ENCODE measurements at regions not wholly inside any gene's neighbourhood (a gene's known extent, or its start where the extent isn't known, plus 50 kb on each side); places are given as distances from the start of the nearest gene placed in this dataset.

DNA sequence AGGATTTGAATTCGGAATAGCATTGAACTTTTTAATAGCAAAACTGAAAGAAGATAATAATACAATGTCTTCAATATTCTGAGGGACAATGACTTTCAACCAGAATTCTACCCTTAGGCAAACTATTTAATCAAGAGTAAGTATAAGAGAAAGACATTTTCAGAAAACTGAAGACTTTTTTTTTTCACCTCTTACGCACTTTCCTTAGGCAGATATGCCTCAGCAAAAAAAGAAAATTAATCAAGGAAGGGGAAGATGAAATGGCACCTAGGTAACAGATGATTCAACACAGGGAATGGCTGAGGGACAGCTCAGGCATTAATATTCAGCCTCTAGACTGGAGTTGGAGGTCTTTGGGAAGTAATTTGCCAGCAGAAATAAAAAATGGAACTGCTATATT lies 184.9 kb downstream of the URB2 start:
- H3K4me3 ChIP-seq (replicated peaks; ENCODE audit: low read depth, low read length): no peak overlapping the region
- DNase-seq (ENCODE audit: extremely low read depth, low read depth): no peak
- TF ChIP-seq CTCF (IDR thresholded peaks at IDR 0.05; ENCODE audit: low read depth, low read length, missing control alignments): no peak

DNA sequence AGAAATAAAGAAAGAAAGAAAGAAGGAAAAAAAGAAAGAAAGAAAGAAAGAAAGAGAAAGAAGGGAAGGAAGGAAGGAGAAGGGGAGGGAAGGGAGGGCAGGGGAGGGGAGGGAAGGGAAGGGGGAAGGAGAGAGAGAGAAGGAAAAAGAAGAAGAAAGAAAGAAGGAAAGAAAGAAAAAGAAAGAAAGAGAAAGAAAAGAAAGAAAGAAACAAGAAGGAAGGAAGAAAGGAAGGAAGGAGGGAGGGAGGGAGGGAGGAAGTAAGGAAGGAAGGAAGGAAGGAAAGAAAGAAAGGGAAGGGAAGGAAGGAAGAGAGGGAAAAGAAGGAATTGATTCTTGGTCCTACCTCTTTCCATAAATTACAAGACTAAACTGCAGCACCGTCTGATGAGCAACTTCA lies 186.1 kb downstream of the URB2 start:
- no peak overlapping the region for H3K4me3 ChIP-seq (replicated peaks; ENCODE audit: low read depth, low read length)
- no peak for DNase-seq (ENCODE audit: extremely low read depth, low read depth)
- TF ChIP-seq CTCF (IDR thresholded peaks at IDR 0.05; ENCODE audit: low read depth, low read length, missing control alignments): no peak

DNA sequence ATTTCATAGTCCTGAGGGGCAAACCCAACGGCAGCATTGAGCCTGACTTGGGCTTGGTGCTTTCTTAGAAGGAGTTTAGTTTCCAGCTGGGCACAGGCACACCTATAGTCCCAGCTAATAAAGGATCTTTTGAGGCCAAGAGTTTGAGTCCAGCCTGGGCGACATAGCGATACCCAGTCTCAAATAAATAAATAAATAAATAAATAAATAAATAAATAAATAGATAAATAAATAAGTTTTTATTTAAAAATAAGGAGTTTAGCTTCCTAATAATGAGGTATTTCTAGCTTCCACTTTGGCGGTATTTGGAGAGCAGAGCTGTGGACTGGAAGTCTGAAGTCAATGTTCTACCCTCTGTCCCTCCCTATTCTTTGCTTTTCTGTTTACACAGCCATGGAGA lies 186.6 kb downstream of the URB2 start:
- no peak overlapping the region for H3K4me3 ChIP-seq (replicated peaks; ENCODE audit: low read depth, low read length)
- TF ChIP-seq CTCF (IDR thresholded peaks at IDR 0.05; ENCODE audit: low read depth, low read length, missing control alignments): no peak
- DNase-seq (ENCODE audit: extremely low read depth, low read depth): no peak

DNA sequence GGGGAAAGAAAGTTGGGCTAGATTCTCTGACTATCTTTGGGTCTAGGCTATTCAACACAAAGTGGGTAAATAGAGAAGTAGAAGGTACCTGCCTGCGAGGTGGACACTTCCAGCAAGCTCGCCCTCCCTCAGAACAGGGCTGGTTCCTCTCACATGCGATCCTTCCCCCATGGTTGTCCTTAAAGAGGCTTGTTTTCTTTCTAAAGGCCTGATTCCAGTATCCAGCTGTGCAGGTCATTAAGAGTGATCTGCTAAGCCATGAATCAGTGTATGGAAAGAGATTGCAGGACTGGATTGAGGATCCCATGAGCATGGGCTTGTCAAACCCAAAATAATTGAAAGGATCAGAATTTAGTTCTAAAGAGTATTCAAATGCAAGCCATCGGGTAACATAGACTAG lies 189.0 kb downstream of the URB2 start:
- TF ChIP-seq CTCF (IDR thresholded peaks at IDR 0.05; ENCODE audit: low read depth, low read length, missing control alignments): no peak
- H3K4me3 ChIP-seq (replicated peaks; ENCODE audit: low read depth, low read length): no peak overlapping the region
- DNase-seq (ENCODE audit: extremely low read depth, low read depth): no peak

GRCh38 chr1:229815961-229816360 lies 189.9 kb downstream of the URB2 start:
- H3K4me3 ChIP-seq (replicated peaks; ENCODE audit: low read depth, low read length): no peak overlapping the region
- no peak for DNase-seq (ENCODE audit: extremely low read depth, low read depth)
- no peak for TF ChIP-seq CTCF (IDR thresholded peaks at IDR 0.05; ENCODE audit: low read depth, low read length, missing control alignments)

DNA sequence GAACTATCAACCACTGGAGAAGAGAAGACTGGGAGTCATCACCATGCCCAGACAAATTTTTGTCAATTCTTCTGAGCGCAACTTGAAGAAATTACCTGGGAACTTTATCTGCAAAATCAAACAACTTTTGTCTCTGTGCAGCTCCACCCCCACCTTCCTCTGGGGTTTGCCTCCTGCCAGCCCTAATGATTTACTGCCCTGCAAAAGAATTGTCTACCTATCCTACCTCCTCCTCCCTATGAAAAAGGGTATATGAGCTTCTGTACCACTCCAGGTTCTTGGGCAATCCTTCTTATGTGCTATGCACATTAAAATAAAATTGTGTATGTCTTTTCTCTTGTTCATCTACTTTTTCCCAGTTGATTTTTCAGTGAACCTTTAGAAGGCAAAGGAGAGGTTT lies 191.9 kb downstream of the URB2 start:
- no peak for TF ChIP-seq CTCF (IDR thresholded peaks at IDR 0.05; ENCODE audit: low read depth, low read length, missing control alignments)
- no peak for DNase-seq (ENCODE audit: extremely low read depth, low read depth)
- no peak overlapping the region for H3K4me3 ChIP-seq (replicated peaks; ENCODE audit: low read depth, low read length)

- DNase-seq (ENCODE audit: extremely low read depth, low read depth): no peak
- no peak overlapping the region for H3K4me3 ChIP-seq (replicated peaks; ENCODE audit: low read depth, low read length)
These were observed 193.0 kb downstream of the URB2 start for GRCh38 chr1:229819091-229819490.

More at GRCh38 chr1:229819091-229819490, 193.0 kb downstream of the URB2 start:
- TF ChIP-seq CTCF (IDR thresholded peaks at IDR 0.05; ENCODE audit: low read depth, low read length, missing control alignments): no peak
